ENCODE measurements at regions not wholly inside any gene's neighbourhood (a gene's known extent, or its start where the extent isn't known, plus 50 kb on each side); places are given as distances from the start of the nearest gene placed in this dataset.

GRCh38 chr18:79610461-79611039 is 69.1 kb upstream of the CTDP1 start:
- dilution Hi-C loops (cut with MboI; ENCODE audit: extremely low pct_ligation_motif_present, low sequenced_read_pairs) = no loop called here
- FAIRE-seq (no peak), DNase-seq (ENCODE audit: low read depth, low spot score) (no peak)
- H4K20me1 ChIP-seq (ENCODE audit: control insufficient read depth, extremely low read depth, insufficient read depth, low read length) = no peaks in the 10 kb centered on the region
- H3K27me3 ChIP-seq (ENCODE audit: control insufficient read depth, extremely low read depth, insufficient read depth, low read length) = no peaks in the 10 kb centered on the region
- H3K27ac ChIP-seq (ENCODE audit: control insufficient read depth, insufficient read depth, low read length) = peak overlapping the region; percentile 20
- H3K9ac ChIP-seq (ENCODE audit: control insufficient read depth, extremely low read depth, insufficient read depth, low read length) = peak overlapping the region; percentile 47
- H3K4me3 ChIP-seq (ENCODE audit: control insufficient read depth in 2 of 3, extremely low read depth in 1 of 3, insufficient read depth in 2 of 3, low read depth in 1 of 3, low read length in 3 of 3) = no peak overlapping the region
- peak overlapping the region; percentile 27 for H3K4me2 ChIP-seq (ENCODE audit: control insufficient read depth, extremely low read depth, insufficient read depth, low read depth, low read length)
- H3K9me3 ChIP-seq (ENCODE audit: control insufficient read depth, low read depth, low read length) = no peaks in the 10 kb centered on the region
- no peaks in the 10 kb centered on the region for H3K79me2 ChIP-seq (ENCODE audit: control insufficient read depth, insufficient read depth, low read length)
- H2AFZ ChIP-seq (ENCODE audit: control insufficient read depth, low read length) = peak overlapping the region; percentile 68
- no peaks in the 10 kb centered on the region for H3K36me3 ChIP-seq (ENCODE audit: control insufficient read depth in 2 of 2, extremely low read depth in 1 of 2, insufficient read depth in 2 of 2, low read length in 2 of 2)
- TF ChIP-seq EZH2 (IDR thresholded peaks at IDR 0.05; ENCODE audit: low read length) = no peak
- no peak for TF ChIP-seq CTCF (optimal IDR thresholded peaks at IDR 0.05 in 1 of 3, IDR thresholded peaks at IDR 0.05 in 1 of 3, conservative IDR thresholded peaks at IDR 0.05 in 1 of 3; ENCODE audit: extremely low read depth in 1 of 3, insufficient read depth in 2 of 3, low read length in 3 of 3)
- no peaks in the 10 kb centered on the region for H3K4me1 ChIP-seq (ENCODE audit: control insufficient read depth, extremely low read depth, insufficient read depth, low read length)
- no peaks in the 10 kb centered on the region for H3K9me1 ChIP-seq (ENCODE audit: control insufficient read depth, extremely low read depth, insufficient read depth, low read length)

GRCh38 chr18:79611040-79611681 is 68.4 kb upstream of the CTDP1 start:
- H3K4me1 ChIP-seq (ENCODE audit: control insufficient read depth, extremely low read depth, insufficient read depth, low read length) = no peaks in the 10 kb centered on the region
- no peaks in the 10 kb centered on the region for H3K9me3 ChIP-seq (ENCODE audit: control insufficient read depth, low read depth, low read length)
- dilution Hi-C loops (cut with MboI; ENCODE audit: extremely low pct_ligation_motif_present, low sequenced_read_pairs) = no loop called here
- peak; percentile 13 for DNase-seq (ENCODE audit: low read depth, low spot score)
- no peaks in the 10 kb centered on the region for H3K36me3 ChIP-seq (ENCODE audit: control insufficient read depth in 2 of 2, extremely low read depth in 1 of 2, insufficient read depth in 2 of 2, low read length in 2 of 2)
- H3K9me1 ChIP-seq (ENCODE audit: control insufficient read depth, extremely low read depth, insufficient read depth, low read length) = no peaks in the 10 kb centered on the region
- H4K20me1 ChIP-seq (ENCODE audit: control insufficient read depth, extremely low read depth, insufficient read depth, low read length) = no peaks in the 10 kb centered on the region
- FAIRE-seq = peak; percentile 83
- no peaks in the 10 kb centered on the region for H3K27me3 ChIP-seq (ENCODE audit: control insufficient read depth, extremely low read depth, insufficient read depth, low read length)
- H3K9ac ChIP-seq (ENCODE audit: control insufficient read depth, extremely low read depth, insufficient read depth, low read length) = peak overlapping the region; percentile 47
- peak overlapping the region; percentile 27 for H3K4me2 ChIP-seq (ENCODE audit: control insufficient read depth, extremely low read depth, insufficient read depth, low read depth, low read length)
- H2AFZ ChIP-seq (ENCODE audit: control insufficient read depth, low read length) = peak overlapping the region; percentile 68
- no peaks in the 10 kb centered on the region for H3K79me2 ChIP-seq (ENCODE audit: control insufficient read depth, insufficient read depth, low read length)
- TF ChIP-seq CTCF (optimal IDR thresholded peaks at IDR 0.05 in 1 of 3, IDR thresholded peaks at IDR 0.05 in 1 of 3, conservative IDR thresholded peaks at IDR 0.05 in 1 of 3; ENCODE audit: extremely low read depth in 1 of 3, insufficient read depth in 2 of 3, low read length in 3 of 3) = no peak
- no peak for TF ChIP-seq EZH2 (IDR thresholded peaks at IDR 0.05; ENCODE audit: low read length)
- H3K27ac ChIP-seq (ENCODE audit: control insufficient read depth, insufficient read depth, low read length) = peak overlapping the region; percentile 20
- no peak overlapping the region for H3K4me3 ChIP-seq (ENCODE audit: control insufficient read depth in 2 of 3, extremely low read depth in 1 of 3, insufficient read depth in 2 of 3, low read depth in 1 of 3, low read length in 3 of 3)
